A673 (cell line): ENCODE measurements at regions not wholly inside any gene's neighbourhood (a gene's known extent, or its start where the extent isn't known, plus 50 kb on each side); places are given as distances from the start of the nearest gene placed in this dataset.

Source experiments
- CTCF ChIP-seq: fragments of 300-800, 200-600 bp; sonication (generic); conservative IDR thresholded peaks from 2 replicates; pipeline ENCODE4 v1.5.1; 2017; ENCODE audit warnings: low read depth, mild to moderate bottlenecking, antibody characterized with exemption, low read length, moderate library complexity, mixed read lengths
- EZH2 ChIP-seq: fragments of 200-600 bp; sonication (generic); IDR thresholded peaks from 2 replicates; pipeline ENCODE4 v1.6.1; 2017; ENCODE audit warnings: borderline replicate concordance, low read depth, mild to moderate bottlenecking, mixed read lengths, antibody characterized with exemption, low read length; ENCODE audit not compliant: poor library complexity, severe bottlenecking

- no peak for TF ChIP-seq CTCF
- TF ChIP-seq EZH2: no peak
Measured at GRCh38 chr3:16820485-16820884, 64.3 kb upstream of the PLCL2 start.
